ENCODE measurements at regions not wholly inside any gene's neighbourhood (a gene's known extent, or its start where the extent isn't known, plus 50 kb on each side); places are given as distances from the start of the nearest gene placed in this dataset.

DNA sequence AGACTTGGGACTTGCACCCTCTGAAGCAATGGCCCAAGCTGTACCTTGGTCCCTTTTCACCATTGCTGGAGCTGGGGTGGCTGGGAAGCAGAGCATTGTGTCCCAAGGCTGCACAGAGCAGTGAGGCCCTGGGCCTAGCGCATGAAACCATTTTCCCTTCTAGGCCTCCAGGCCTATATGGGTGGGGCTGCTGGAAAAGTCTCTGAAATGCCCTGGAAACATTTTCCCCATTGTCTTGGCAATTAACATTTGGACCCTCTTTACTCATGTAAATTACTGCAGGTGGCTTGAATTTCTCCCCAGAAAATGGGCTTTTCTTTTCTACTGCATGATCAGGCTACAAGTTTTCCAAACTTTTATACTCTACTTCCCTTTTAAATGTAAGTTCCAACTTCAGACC, 510.5 kb downstream of the SLITRK6 start:
- DNase-seq (ENCODE audit: low read depth), result no peak

DNA sequence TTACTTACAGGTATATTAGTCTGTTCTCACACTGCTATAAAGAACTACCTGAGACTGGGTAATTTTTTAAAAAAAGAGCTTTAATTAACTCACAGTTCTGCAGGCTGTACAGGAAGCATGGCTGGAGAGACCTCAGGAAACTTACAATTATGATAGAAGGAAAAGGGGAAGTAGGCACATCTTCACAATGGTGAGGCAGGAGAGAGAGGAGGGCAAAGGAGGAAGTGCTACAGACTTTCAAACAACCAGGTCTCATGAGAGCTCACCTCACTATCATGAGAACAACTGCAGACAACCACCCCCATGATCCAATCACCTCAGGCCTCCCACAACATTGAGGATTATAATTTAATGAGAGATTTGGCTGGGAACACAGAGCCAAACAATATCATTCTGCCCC, 511.7 kb downstream of the SLITRK6 start:
- no peak for DNase-seq (ENCODE audit: low read depth)

- no peak for DNase-seq (ENCODE audit: low read depth)
These were observed 513.1 kb downstream of the SLITRK6 start for GRCh38 chr13:85286081-85286480.

GRCh38 chr13:85284349-85284748, 514.9 kb downstream of the SLITRK6 start:
- DNase-seq (ENCODE audit: low read depth), result no peak

DNA sequence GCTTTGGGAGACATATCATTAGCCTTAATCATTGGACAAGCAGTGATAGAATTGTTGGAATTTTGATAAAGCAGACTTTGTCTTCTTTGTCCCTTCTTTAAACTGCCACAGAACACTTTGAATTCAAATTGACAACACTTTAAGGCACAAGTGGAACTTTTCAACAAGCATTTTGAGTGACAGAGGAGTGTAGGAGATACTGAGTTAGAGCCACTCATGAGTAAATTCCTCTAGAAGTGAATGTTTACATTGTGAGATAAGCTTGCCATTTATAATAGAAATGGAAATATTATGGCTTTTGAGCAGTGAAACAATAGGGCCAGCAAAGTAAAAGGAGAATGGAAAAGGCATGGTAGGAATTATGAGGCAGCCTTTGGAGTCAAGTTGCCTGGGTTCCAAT, 515.8 kb downstream of the SLITRK6 start:
- no peak for DNase-seq (ENCODE audit: low read depth)

DNA sequence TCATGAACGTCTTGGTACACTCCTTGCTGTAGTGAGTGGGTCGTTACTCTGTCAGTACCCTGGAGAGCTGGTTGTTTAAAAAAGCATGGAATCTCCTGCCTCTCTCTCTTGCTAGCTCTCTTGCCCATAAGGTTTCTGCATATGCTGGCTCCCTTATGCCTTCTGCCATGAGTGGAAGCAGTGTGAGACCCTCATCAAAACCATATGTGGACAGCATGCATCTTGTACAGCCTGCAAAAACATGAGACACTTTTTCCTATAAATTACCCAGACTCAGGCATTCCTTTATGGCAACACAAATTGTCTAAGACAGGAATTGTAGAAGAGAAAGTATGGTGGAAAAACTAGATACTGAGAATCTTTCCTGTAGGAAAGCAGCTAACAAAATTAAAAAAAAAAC, 516.3 kb downstream of the SLITRK6 start:
- no peak for DNase-seq (ENCODE audit: low read depth)

- no peak for DNase-seq (ENCODE audit: low read depth)
These were observed 520.4 kb downstream of the SLITRK6 start for GRCh38 chr13:85278851-85279250.

GRCh38 chr13:85277748-85278147, 521.5 kb downstream of the SLITRK6 start:
- no peak for DNase-seq (ENCODE audit: low read depth)

DNA sequence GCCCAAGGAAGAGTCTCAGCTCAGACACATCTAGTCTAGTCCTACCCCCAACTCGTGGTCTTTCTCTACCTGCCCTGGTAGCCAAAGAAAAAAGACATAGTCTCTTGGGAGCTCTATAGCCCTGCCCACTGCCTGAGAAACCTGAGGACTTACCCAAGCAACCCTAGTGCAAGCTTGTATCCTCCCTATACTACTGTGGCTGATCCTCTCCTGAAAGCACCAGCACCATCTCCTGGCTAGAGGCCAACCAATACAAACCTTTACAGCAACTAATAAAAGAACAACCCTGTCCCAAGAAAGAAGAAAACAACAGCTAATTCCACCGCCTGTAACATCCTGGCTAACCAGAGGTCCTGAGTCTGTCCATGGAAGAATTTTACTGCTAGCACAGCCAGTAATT, 532.4 kb downstream of the SLITRK6 start:
- no peak for DNase-seq (ENCODE audit: low read depth)

- no peak for DNase-seq (ENCODE audit: low read depth)
These were observed 532.9 kb downstream of the SLITRK6 start for GRCh38 chr13:85266331-85266730.

- DNase-seq (ENCODE audit: low read depth), result no peak
These were observed 533.9 kb downstream of the SLITRK6 start for GRCh38 chr13:85265296-85265695.

GRCh38 chr13:85262499-85262898, 536.7 kb downstream of the SLITRK6 start:
- no peak for DNase-seq (ENCODE audit: low read depth)

DNA sequence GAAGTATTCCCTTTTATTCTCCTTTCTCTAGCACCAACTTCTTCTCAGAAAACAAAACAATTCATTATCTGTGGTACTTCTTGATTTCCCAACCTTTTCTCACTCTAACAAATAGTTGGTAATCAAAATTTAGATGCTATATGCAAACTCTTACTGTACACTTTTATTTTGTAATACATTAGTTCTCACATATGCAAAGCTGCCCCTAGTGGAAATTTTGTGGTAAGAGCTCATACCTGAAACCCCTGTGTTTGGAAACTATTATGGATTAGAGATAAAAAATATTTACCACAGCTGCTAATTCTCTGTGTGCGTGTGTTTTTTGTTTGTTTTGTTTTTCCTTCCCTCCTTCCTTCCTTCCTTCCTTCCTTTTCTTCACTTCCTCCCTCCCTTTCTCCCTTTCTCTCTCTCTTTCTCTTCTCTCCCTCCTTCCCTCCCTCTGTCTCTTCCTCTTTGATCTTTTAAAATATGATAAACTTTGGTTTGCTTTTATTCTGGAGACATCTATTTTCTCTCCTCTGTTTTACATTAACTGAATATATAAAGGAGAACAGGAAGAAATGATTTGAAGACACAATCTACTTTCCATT, 537.4 kb downstream of the SLITRK6 start:
- no peak for DNase-seq (ENCODE audit: low read depth)

DNA sequence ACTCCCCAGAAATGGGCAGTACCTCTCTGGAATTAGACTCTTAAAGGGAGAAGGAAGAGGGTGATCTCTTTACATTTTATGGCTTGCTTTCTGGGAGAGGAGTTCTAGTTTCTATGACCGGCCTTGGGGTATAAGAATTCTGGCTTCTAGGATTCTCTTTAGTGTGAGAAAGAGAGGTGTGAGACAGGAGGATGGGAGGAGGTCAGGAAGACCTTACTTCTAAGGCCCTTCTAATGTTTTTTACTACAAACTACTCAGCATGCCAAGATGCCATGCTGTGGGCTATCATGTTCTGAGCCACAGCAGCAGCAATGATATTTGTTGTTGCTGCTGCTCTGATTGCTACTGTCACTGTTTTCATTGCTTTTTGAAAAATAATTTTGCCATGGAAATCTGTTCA, 538.3 kb downstream of the SLITRK6 start:
- DNase-seq (ENCODE audit: low read depth), result no peak

GRCh38 chr13:85255978-85256377, 543.2 kb downstream of the SLITRK6 start:
- DNase-seq (ENCODE audit: low read depth), result no peak

DNA sequence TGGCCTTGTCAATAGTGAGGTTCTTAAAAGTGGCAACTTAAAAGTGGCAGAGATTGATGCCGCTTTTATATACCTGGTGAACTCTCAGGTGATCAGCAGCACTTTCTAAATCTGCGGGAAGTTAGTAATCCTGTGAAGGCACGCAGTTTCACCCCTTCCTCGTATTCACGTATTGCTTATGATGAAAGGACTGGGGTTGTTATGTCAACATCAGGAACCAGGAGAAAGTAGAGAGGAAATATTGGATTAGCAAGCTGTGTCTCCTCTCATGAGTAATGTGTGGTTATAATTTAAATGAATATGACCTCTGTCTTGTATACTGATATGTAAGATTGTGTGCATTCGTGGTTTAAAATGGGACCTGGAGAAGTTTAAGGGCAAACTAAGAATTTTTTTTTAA, 544.6 kb downstream of the SLITRK6 start:
- DNase-seq (ENCODE audit: low read depth), result no peak

- no peak for DNase-seq (ENCODE audit: low read depth)
These were observed 550.1 kb downstream of the SLITRK6 start for GRCh38 chr13:85249151-85249550.

DNA sequence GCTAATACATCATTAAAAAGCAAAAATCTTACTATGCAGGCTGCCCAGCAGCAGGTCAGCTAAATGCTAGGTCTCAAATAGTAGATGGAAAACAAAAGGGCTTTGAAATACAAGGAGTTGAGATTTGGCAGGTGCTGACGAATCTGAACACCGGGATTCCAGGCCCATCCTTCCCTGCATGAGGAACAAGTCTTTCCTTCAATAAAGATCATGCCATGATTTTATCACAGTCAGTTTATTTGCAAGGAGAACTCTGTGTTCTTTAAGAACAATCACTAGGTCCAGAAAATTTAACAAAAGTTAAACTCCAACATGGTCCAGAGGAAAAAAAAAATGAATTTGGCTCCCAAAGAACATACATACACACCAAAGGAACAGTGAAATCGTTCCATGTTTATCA, 551.4 kb downstream of the SLITRK6 start:
- DNase-seq (ENCODE audit: low read depth), result no peak

DNA sequence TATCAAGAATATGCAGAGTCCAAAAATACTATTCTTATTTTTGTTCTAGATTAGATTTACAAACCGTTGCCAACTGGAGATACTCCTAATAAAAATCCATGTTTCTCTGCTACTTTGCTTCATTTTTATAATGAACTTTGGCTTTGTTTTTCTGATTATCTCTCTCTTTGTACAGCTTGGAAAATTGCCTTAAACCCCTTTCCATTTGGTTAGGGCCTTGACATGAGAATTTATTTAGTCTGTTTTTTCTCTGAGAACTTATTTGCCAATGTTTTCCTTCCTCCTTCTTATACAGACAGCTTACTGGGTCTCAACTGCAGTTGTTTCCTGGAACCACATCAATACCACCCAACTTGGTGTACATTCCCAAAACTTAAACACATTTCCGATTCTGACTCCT, 555.4 kb downstream of the SLITRK6 start:
- no peak for DNase-seq (ENCODE audit: low read depth)

DNA sequence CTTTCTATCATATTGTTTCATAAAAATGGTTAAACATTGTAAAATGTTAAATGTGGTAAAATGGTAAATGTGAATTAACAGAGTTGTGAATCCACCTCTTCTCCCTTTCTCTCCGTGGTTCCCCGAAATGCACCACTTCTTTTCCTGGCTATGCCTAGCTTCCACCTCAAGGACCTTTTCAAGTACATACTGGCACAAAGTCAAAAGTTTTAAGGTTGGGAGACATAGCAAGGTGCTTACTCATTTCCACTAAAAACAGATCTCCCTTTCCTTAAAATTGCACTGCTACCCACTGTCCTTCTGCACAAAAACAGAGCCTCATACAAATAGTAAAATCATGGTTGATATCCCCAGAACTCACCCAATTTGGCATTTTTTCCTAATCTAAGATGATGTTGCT, 558.2 kb downstream of the SLITRK6 start:
- no peak for DNase-seq (ENCODE audit: low read depth)

DNA sequence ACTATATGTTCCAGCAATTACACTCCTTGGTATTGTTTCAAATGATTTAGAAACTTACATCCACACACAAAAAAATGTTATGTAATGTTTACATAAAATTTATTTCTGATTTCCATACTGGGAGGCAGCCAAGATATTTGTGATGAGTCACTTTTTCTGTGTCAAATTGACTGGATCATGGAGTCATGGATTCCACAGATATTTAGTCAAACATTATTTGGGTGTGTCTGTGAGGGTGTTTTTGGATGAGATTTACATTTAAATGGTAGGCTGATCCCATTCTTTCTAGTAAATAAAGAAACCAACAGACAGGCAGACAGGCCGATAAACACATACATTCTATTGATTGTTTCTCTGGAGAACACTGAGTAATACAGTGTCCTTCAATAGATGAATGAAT, 562.8 kb downstream of the SLITRK6 start:
- no peak for DNase-seq (ENCODE audit: low read depth)

DNA sequence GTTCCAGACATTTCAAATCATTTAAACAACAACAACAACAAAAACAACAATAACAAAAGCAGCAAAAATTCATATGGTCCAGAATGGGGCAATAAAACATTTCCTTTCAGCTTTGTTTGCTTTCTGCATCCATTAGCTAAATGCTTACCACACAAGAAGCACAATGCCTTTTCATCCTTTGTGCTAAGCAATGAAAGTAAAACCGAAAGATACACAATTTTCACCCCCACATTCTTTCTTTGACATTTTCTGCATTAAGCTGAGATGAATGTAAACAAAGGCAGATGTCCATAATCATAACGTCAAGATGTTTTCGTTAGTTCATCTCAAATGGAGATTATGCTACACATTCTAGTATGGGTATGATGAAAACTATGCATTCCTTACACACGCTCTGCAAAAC, 568.5 kb downstream of the SLITRK6 start:
- no peak for DNase-seq (ENCODE audit: low read depth)

DNA sequence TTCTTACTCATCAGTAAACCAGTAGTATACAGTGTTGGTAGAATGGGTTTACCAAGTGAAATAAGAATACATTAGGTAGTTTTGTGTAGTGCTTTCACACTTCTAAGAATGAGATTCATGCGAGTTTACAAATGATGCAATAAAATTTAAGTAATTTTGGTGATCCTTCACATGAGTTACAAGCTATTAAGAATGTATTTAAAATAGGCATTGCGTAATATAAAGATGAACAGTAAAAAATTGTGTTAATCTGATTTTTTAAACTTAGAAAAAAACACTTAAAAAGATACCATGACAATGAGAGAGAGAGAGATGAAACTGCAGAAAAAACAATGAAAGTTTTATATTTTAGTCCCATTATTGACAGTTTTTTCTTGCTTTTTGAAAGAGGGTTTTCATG, 570.5 kb downstream of the SLITRK6 start:
- no peak for DNase-seq (ENCODE audit: low read depth)

- DNase-seq (ENCODE audit: low read depth), result no peak
These were observed 575.1 kb downstream of the SLITRK6 start for GRCh38 chr13:85223883-85224656.

Data from stimulated activated CD8-positive, alpha-beta memory T cell treated with anti-CD3 and anti-CD28 coated beads, Interleukin-4, amount 100 ng/mL, for 24 hours (primary cell).